Stimulated activated CD4-positive, alpha-beta T cell treated with anti-CD3 and anti-CD28 coated beads, TNF-alpha, amount 100 ng/mL, for 4 hours (primary cell): ENCODE measurements at regions not wholly inside any gene's neighbourhood (a gene's known extent, or its start where the extent isn't known, plus 50 kb on each side); places are given as distances from the start of the nearest gene placed in this dataset.

Experiments used
- DNase-seq, 3 experiments: peaks; one replicate each; pipeline ENCODE4 v3.0.0-alpha.2; 2020; ENCODE audit warnings: low read depth in 3 of 3

DNA sequence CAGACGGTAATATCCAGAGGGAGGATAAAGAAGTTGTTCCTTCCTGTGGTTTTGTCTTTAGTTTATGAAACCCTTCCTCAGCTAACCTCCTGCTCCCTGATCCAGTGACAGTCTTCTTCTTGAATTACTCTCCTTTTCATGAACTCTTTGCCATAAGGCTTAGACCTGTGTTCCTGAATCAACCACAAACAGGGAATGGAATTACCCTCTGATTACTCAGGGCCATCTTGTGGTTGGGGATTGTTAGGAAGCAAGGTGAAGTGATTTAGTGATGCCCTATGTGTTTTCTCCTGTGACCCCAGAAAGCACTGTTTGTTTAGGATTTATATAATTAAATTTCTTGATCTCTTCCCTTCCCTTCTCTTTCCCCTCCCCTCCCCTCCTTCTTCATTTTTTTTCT, 409.1 kb downstream of the TAF11L14 start:
- no peak for DNase-seq

DNA sequence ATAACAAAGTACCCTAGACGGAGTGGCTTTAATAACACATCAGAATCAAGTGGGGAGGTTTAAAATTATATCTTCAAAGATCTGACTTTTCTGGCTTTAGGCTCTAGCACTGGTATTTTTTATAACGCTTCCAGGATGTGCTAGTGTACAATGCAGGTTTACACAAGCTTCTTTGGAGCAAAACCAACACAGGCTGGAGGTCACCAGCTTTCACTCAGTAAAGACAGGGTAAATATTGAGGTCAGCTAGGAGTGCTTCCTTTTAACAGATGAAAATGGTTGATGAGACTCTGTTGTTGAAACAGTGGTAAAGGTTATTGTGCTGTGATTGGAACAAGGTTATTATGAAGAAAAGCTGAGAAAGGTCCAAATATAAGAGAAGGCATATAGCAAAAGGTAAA, 414.2 kb downstream of the TAF11L14 start:
- no peak for DNase-seq

DNA sequence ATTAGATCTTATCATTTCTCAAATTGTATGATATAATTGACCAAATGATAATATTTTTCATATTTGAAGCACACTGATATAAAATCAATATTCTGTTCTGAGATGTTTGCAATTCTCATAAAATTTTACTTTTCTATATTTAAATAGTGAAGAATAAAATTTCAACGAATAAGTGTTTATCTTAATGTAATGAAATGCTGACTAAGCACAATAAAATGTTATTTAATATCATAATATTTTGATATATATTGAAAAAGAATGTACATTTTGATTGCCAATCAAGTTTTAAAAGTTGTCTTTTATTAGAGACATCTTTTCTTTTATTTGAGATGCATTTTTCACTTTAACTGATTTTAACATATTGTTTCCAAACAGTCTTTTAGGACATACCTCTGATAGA, 416.1 kb downstream of the TAF11L14 start:
- no peak for DNase-seq

DNA sequence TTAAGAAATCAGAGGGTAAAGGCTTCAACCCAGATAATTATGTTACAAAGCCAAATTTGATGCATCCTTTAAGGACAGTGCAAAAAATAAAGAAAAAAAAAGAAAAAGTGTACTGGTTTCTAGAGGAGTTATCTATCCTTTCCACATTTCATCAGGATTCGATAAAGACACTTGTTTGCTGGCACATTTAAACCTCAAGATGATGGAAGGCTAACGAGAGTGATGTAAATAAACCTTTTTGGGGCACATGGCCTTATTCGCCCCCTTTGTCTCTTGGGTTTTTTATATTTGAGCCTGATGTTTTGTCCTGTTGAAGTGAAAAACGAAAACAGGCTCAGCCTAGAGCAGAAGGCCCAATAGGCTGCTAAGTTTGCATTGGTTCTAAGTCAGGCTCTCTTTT, 416.5 kb downstream of the TAF11L14 start:
- no peak for DNase-seq

DNA sequence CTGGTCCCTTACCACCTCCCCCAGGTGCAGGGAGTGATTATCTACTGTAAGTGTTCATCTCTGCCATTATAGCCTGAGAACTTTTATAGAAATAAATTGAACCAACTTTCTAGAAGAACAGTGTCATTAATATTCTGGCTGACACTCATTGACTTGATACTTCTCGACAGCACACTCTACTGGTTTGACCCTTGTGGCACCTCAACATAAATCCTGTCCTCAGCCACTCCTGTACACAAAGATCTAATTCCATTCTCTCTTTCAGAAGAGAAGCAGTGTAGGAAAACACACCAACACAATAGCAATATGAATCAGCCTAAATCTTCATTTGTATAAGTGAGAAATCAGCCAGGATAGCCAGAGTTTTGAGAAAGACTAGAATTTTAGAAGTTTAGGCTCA, 417.7 kb downstream of the TAF11L14 start:
- DNase-seq, result no peak

DNA sequence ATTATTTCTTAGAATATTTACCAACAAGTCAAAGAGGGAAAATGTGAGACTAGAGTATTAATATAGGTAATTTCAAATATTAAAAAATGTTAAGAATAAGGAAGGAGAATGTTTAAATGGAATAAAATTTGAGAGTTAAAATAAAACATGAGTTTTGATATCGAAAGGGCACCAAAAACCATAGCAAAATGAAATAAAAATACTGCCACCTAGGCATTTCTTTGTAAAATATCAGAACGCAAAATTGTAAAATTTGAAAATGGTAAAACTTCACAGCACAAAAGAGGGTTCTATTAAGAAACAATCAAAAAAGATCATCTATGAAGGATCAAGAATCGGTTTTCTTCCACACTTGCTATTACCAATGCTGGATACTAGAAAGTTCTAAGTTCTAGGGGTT, 418.3 kb downstream of the TAF11L14 start:
- no peak for DNase-seq

DNA sequence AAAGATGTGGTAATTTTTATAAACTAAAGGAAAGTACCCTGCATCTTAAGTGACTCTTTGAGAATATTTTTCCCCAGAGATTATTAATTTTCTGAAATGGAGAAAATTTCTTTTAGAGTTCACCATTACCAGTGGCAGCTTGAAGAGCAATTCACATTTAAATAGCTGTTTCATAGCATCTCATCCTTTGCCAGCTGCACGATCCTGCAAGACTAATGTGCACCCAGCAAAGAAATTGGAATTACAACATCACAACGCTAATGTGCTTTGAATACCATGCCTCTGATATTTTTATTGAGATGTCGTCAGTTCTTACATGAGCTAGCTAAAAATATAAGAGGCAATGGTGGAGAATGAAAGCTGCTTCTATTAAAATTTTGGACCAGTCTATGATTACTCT, 423.5 kb downstream of the TAF11L14 start:
- no peak for DNase-seq

DNA sequence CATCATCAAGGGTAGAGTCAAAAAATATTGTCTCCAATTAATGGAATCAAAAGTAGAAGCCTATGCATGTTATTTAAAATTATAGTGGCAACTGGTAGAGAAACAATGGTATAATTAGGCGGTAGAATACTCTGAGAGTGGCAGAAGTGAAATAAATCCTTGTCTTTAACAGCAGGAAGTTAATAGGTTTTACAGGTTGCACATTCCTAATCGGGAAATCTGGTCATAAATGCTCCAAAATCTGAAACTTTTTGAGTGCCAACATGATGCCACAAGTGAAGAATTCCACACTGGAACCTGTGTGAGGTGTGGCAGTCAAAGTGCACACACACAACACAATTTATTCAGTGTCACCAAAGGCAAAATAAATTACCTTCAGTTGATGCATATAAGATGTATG, 433.4 kb downstream of the TAF11L14 start:
- no peak for DNase-seq

DNA sequence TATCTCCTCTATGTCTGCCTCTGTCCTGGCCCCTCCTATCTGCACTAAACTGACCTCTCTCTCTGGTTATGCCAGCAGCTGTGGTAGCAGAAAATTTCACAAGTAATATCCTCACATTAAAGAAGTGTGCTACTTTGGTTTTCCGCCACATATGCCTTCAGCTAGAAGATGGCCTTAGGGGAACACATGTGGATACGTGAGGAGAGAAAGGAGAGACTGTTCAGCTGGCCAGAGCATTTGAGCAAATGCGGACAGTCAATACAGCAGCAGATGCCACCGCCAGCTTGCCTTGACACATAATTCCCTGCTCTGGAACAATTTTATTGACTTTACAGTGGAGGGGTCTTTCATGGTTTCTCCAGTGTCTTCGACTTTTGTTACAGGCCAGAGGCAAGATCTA, 434.6 kb downstream of the TAF11L14 start:
- no peak for DNase-seq

DNA sequence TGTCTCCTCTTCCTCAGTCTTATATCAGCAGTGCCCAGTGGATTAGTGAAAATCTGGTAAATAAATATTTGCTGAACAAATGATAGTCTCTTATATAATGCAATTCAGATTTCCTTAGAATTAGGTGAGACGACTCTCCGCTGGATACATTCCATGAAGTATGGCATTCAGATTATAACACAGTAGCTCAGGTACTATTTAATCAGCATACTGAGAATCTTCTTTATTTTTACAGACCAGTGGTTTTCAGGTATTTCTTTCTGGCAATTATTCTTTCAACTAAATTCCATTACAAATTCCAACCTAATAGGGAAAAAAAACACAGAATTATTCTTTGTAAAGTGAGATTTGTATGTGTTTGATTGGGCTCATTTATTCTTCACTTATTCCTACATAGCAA, 435.5 kb downstream of the TAF11L14 start:
- no peak for DNase-seq

DNA sequence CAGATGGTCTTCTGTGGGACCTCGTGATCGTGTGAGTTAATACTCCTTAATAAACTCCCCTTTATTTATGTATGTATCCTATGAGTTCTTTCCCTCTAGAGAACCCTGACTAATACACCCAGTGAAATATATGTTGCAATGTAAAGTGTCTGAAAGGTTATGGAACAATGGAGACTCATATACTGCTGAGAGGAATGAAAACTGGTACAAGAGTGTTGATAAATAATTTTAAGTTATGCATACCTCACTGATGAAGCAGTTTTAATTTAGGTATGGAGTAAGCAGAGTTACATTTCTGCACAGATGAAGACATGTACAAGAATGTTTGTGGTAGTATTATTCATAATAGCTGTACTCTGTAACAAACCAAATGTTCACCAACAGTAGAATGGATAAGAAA, 438.3 kb downstream of the TAF11L14 start:
- DNase-seq, result no peak

DNA sequence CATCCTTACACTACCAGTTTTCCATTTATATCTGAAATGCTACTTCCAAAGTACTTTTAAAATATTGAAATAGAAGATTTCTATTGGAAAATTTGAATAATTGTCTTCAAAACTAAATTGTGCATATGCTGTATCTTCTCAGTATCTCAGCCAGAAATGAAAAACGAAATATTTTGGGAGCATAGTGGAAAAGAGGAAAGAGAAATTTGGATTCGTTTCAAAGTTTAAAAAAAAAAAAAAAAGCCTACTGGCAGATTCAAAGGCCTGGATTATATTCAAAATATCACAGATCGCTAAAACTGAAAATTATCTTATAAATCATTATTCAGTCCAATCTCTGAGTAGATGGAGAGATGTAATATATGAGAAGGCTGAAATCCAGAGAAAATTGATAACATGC, 440.7 kb downstream of the TAF11L14 start:
- no peak for DNase-seq

DNA sequence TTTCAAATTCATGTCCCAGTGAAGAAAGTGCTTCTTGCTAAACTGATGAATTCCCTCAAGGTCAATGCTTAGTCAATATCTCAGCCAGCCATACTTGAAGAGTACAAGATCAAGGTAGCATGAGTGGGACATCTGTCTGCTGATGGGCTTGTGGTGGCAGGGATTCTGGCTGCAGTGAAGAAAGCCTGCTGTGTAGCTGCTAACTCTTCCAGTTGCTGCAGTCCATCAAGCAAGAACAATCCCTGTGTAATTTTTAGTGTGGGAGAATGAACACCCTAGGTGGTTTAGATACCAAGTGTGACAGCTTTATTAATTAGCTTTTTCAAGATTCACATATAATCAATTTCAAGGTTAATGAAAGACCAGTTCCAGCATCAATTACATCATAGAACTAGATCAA, 443.9 kb downstream of the TAF11L14 start:
- DNase-seq, result no peak

DNA sequence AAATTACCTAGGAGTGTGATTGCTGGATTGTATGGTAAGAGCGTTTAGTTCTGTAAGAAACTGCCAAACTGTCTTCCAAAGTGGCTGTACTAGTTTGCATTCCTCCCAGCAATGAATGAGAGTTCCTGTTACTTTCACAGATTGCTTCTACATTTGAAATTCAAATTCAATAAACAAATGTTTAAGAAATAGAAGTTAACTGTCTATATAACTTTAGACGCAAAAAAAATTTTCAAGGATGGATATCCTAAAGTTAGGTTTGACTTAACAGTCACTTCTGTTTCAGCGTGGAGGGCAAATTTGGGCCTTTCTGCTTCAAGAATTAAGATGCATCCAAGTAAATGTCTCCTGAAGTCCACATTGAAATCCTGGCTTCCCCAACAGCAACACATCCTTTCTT, 445.6 kb downstream of the TAF11L14 start:
- no peak for DNase-seq

DNA sequence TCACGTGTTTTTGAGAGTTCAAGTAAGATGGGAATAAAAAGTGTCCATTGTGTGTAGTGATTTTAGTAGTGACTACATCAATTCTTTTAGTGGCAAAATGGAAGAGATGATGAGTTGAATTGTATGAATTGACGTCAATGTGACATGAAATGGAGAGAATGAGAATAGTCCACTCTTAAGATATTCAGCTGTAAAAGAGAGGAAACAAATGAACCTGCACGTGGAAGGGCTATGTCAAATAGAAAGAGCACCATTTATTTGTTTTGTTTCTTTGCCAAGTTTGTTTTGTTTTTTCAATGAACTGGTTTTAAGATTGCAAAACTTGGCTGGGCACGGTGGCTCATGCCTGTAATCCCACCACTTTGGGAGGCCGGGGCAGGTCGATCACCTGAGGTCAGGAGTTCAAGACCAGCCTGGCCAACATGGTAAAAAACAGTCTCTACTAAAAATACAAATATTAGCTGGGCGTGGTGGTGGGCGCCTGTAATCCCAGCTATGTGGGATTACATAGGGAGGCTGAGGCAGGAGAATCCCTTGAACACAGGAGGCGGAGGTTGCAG, 453.8 kb downstream of the TAF11L14 start:
- DNase-seq, result no peak

DNA sequence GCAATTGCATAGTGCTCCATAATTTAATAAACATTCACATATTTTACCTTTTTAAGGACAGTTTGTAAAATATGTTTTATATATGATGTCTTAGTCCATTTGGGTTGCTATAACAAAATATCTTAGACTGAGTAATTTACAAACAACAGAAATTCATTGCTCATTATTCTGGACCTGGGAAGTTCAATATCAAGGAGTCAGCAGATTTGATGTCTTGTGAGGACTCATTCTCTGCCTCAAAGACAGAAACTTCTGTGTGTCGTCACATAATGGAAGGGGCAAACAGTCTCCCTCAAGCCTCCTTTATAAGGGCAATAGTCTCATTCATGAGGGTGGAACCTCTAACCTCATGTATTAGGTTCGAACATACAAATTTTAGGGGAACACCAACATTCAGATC, 455.9 kb downstream of the TAF11L14 start:
- no peak for DNase-seq

DNA sequence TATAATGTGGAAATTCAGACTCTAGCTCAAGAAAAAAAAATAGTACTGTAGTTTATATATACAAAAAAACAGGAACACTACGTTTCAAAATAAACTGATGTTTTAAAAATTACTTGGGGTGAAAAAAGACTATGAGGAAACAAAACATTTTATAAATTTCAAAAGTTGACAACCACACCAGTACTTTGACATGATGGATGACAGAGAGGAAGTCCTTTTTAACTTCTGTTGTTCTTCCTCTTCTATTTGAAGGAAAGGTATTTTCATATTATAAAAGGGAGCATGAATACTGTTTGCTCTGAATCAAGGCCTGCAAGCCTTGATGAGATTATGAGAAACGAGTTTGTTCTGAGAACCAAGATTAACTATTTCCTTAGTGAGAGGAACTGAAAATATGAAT, 456.9 kb downstream of the TAF11L14 start:
- DNase-seq, result no peak

DNA sequence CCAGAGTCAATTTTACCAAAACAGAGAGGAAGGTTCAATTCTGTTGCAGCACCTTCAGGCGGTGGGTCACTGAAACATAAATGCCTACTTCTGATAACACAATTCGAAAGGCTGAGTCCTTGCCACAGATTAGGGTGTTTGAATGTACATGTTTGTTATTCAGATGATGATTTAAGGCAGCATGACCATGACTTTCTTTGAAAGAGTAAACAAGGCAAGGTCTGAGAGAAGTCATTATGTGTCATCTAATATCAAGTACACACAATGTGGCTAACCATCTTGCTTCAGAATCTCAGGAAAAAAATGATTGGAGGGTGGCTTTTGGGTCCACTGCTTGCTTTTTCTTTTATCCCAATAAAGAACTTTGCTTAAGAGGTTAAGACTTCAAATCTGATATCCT, 457.5 kb downstream of the TAF11L14 start:
- DNase-seq, result no peak

DNA sequence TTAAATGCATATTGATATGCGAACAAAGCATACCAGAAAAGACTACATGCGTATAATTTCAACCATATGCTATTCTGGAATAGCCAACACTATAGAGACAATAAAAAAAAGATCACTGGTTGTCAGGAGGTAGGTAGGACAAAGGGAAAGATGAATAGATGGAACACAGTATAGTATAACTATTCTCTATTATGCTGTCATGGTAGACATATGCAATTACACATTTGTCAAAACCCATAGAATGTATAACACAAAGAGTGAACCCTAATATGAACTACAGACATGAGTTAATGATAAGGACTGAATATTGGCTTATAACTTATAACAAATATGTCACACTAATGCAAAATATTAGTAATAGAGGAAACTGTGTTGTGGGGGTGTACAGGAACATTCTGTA, 460.8 kb downstream of the TAF11L14 start:
- DNase-seq, result no peak

DNA sequence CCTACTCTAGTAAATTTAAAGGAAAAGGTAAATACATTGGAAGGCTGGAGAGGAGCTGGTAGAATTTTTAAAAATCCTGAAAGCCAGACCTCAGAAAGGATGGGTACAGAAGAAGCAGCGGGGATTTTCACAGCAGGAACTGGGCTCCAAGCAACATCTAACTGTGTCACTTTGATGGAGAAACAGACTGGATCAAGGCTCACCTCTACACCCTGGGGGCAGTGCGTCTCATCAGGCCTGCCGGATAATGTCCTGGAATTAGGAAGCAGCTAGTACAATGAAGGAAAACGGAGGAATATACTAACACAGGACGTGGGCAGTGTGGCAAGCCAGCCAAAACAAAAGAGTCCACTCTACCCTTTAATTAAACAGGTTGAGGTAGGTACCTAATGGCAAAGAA, 463.6 kb downstream of the TAF11L14 start:
- DNase-seq, result no peak

DNA sequence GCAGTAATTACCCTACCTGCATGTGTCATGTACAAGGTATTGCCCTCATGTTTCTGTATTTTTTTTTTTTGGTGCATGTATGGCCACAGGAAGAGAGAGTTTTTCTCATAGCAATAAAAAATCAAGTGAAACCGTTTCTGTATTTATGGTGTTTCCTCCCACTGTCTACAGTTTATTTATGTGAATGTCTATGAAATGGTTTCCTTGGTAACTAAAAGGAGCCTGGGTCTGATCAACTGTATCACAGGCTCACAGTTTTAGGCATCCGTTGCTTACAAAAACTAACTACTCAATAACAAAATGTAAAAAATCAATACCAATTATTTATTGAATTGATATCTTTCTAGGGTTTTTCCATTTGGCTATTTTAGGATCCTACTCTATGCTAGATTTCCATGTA, 464.4 kb downstream of the TAF11L14 start:
- DNase-seq, result no peak

DNA sequence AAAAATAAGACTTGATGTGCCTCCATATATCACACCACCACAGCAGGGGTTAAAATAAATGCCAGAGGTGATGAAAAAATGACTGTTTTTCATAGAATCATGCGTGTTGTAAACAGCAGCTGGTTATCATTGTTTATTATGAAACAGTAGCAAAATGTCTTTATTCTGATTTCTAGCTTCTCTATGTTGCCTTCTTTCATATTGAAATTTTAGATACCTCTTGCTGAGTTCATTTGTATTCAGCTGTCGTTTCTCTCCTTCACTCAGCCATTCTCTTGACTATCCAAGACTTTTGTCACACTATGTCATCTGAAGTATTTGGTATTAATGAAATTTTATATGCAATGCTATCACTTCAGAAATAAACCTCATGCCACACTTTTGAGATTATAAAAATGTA, 465.0 kb downstream of the TAF11L14 start:
- no peak for DNase-seq

DNA sequence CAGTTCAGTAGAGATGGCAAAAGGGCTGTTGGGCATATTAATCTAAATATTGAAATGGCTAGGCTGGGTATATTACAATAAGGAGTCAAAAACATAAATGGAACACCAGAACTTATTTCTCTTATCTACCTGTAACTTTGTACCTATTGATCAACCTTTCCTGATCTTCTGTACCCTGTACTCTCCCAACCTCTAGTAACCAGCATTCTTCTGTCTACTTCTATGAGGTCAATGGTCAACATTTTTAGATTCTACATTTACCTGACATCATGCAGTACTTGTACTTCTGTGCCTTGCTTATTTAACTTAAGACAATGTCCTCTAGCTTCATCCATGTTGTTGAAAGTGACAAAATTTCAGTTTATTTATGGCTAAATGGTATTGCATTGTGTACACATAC, 467.3 kb downstream of the TAF11L14 start:
- DNase-seq, result no peak

DNA sequence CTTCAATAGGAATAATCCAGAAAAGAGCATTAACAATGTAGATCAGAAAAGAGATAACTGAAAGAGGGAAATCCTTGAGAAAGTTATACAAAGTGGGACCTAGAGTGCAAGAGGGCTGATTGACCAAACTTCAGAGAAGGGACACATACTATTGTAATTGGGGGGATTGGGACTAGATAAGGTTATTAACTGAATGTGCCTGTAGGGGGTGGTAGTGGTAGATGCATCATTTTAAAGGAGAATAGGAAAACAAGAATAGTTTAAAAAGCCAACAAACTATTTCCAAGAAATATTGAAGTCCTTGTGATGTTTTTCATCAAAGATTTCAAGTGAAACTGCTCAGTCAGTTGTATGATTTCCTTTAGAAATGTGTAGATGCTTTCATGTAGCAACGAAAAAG, 468.5 kb downstream of the TAF11L14 start:
- no peak for DNase-seq

DNA sequence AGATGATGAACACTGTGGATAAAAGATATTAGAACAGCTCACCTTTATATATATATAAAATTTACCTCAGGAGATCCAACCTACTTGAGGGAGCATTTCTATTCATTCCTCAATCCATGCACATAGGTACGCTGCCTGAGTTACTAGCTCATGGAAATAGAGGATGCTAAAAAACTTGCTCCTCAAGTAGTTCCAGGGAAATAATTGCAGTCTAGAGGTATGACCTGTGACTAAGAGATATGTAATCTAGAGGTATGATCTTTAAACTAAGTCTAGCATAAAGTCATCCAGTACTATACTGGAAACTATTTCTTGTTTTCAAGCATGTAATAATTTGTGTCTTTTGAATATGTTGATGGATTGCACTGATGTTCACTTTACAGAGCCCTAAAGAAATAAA, 471.2 kb downstream of the TAF11L14 start:
- no peak for DNase-seq
